Heart left ventricle (tissue), 16 donors: ENCODE measurements at regions not wholly inside any gene's neighbourhood (a gene's known extent, or its start where the extent isn't known, plus 50 kb on each side); places are given as distances from the start of the nearest gene placed in this dataset.

Experiments
- ATAC-seq, 4 donors: fragments of 200-7000 bp; cut with Tn5 transposase; one replicate each; pipeline ENCODE4 v1.9.1; 2020 to 2022; ENCODE audit warnings: moderate library complexity in 4 of 4, mild to moderate bottlenecking in 3 of 4, moderate number of reproducible peaks in 1 of 4
- DNase-seq, 5 donors: peaks; one replicate each; pipeline ENCODE4 v3.0.0-alpha.2; 2020
- H3K27ac ChIP-seq, 12 donors: fragments of 200-600 bp; sonication (generic) in 4 of 12; one replicate each; pipeline versions ENCODE4 v1.5.0 to v1.8.0; 2016 to 2022; ENCODE audit warnings: mild to moderate bottlenecking in 2 of 12
- H3K27me3 ChIP-seq, 9 donors: fragments of 200-600 bp; sonication (generic) in 2 of 9; one replicate each; pipeline versions ENCODE4 v1.5.1 to v1.8.0; 2016 to 2022; ENCODE audit warnings: mild to moderate bottlenecking in 3 of 9
- H3K36me3 ChIP-seq, 9 donors: fragments of 200-600 bp; sonication (generic) in 2 of 9; one replicate each; pipeline versions ENCODE4 v1.5.0 to v1.8.0; 2018 to 2022; ENCODE audit warnings: mild to moderate bottlenecking in 2 of 9
- H3K4me1 ChIP-seq, 12 donors: fragments of 200-600 bp; sonication (generic) in 4 of 12; one replicate each; pipeline versions ENCODE4 v1.5.0 to v1.8.0; 2016 to 2022; ENCODE audit warnings: mild to moderate bottlenecking in 3 of 12
- H3K4me3 ChIP-seq, 12 donors: fragments of 200-600 bp; sonication (generic) in 4 of 12; one replicate each; pipeline versions ENCODE4 v1.5.0 to v1.8.0; 2017 to 2022; ENCODE audit warnings: mild to moderate bottlenecking in 9 of 12, moderate library complexity in 4 of 12
- H3K9me3 ChIP-seq, 12 donors: fragments of 200-600 bp; sonication (generic) in 4 of 12; one replicate each; pipeline versions ENCODE4 v1.5.0 to v1.8.0; 2016 to 2022; ENCODE audit warnings: mild to moderate bottlenecking in 1 of 12
- POLR2A ChIP-seq, 2 donors: fragments of 450-650 bp; IDR thresholded peaks; one replicate each; pipeline ENCODE4 v1.6.1; 2017; ENCODE audit warnings: antibody characterized with exemption in 2 of 2, mild to moderate bottlenecking in 2 of 2, moderate library complexity in 2 of 2
- WGBS, 4 donors: extraction: QIAGEN DNeasy Blood & Tissue Kit in 2 of 4; methylation state at CpG; one replicate each; pipeline versions ENCODE4 v1.1.5 to v1.1.7; 2013 to 2018; 5-methylcytosine and 5-hydroxymethylcytosine counted together
- intact Hi-C, 10 donors: fragments of 100-400 bp; cut with DNase I; formaldehyde crosslinking; loops; one replicate each; pipeline versions ENCODE4 v1.11.1 to v1.14.2; 2022
- TF ChIP-seq, protein P1 (sequence below), 12 donors: fragments of 200-600 bp; sonication (generic) in 4 of 12; IDR thresholded peaks; one replicate each; pipeline versions ENCODE4 v1.5.0 to v1.8.0; 2018 to 2022; ENCODE audit warnings: antibody characterized with exemption in 12 of 12, mild to moderate bottlenecking in 5 of 12
- donor health status: ischemic (EF 13 %, LVEDD 7.1; RV severe dilation, severe dysfunction).
- donor health status: healthy with polysubstance abuse.
- donor health status: DM: no; HTN: yes; CAD: no.
- donor health status: DM: no; HTN: no; CAD: no.
- donor health status: ischemic (EF 25% LVEDD 6.9; RV normal size, moderate dysfunction).
- donor health status: ischemic (EF 25% LVEDD 5.7; RV mildly dilated, moderate dysfunction).
- donor health status: healthy.
- donor health status: DM: yes; HTN: yes; CAD: no.
- donor health status: ischemic (EF 35%, LVEDD 5.7; RV mildly dilated, moderate dysfunction).
- donor health status: nonischemic (EF 11% LVEDD 7.7; RV severe dilation, severe dysfunction).
- donor health status: DM: yes; HTN: yes; CAD: no.
- donor health status: PGD.
- donor health status: ischemic (EF 29% LVEDD 5.4; RV normal size, mild dysfunction).
- donor health status: nonischemic (EF 23%, LVEDD 6.1; RV moderate dilation, normal function).

GRCh38 chr4:127211650-127212560, 420.9 kb upstream of the INTU start:
- peaks cover 0 to 4% (median 0%) of the 10 kb centered on the region in 12 donors for H3K9me3 ChIP-seq
- peak overlapping the region in 10 of 12 donors; percentile 2 to 77 (median 46) for H3K27ac ChIP-seq
- intact Hi-C loops = no loop called here
- no peak for DNase-seq
- peak in 2 of 4 donors; percentile 24 to 52 for ATAC-seq
- WGBS, 4 donors = 42 to 55% (median 51%) methylated on average over 4 of the region's 4 CpGs
- H3K4me1 ChIP-seq = peaks cover 0 to 43% (median 3%) of the 10 kb centered on the region in 12 donors
- no peaks in the 10 kb centered on the region for H3K27me3 ChIP-seq
- TF ChIP-seq POLR2A (IDR thresholded peaks at IDR 0.05) = no peak
- TF ChIP-seq, protein P1, sequence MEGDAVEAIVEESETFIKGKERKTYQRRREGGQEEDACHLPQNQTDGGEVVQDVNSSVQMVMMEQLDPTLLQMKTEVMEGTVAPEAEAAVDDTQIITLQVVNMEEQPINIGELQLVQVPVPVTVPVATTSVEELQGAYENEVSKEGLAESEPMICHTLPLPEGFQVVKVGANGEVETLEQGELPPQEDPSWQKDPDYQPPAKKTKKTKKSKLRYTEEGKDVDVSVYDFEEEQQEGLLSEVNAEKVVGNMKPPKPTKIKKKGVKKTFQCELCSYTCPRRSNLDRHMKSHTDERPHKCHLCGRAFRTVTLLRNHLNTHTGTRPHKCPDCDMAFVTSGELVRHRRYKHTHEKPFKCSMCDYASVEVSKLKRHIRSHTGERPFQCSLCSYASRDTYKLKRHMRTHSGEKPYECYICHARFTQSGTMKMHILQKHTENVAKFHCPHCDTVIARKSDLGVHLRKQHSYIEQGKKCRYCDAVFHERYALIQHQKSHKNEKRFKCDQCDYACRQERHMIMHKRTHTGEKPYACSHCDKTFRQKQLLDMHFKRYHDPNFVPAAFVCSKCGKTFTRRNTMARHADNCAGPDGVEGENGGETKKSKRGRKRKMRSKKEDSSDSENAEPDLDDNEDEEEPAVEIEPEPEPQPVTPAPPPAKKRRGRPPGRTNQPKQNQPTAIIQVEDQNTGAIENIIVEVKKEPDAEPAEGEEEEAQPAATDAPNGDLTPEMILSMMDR (IDR thresholded peaks at IDR 0.05) = no peak
- H3K36me3 ChIP-seq = no peaks in the 10 kb centered on the region
- no peak overlapping the region for H3K4me3 ChIP-seq

- no peaks in the 10 kb centered on the region for H3K27me3 ChIP-seq
- ATAC-seq = no peak
- H3K4me1 ChIP-seq = peaks cover 0 to 43% (median 3%) of the 10 kb centered on the region in 12 donors
- H3K36me3 ChIP-seq = no peaks in the 10 kb centered on the region
- H3K27ac ChIP-seq = peak overlapping the region in 7 of 12 donors; percentile 17 to 77 (median 59)
- no peak overlapping the region for H3K4me3 ChIP-seq
- intact Hi-C loops = no loop called here
- H3K9me3 ChIP-seq = peaks cover 0 to 4% (median 0%) of the 10 kb centered on the region in 12 donors
- DNase-seq = no peak
- 71 to 82% (median 79%) methylated on average over 4 of the region's 4 CpGs for WGBS, 4 donors
- TF ChIP-seq, protein P1 (IDR thresholded peaks at IDR 0.05) = no peak
- TF ChIP-seq POLR2A (IDR thresholded peaks at IDR 0.05) = no peak
These were observed 420.1 kb upstream of the INTU start for GRCh38 chr4:127212701-127213100.

DNA sequence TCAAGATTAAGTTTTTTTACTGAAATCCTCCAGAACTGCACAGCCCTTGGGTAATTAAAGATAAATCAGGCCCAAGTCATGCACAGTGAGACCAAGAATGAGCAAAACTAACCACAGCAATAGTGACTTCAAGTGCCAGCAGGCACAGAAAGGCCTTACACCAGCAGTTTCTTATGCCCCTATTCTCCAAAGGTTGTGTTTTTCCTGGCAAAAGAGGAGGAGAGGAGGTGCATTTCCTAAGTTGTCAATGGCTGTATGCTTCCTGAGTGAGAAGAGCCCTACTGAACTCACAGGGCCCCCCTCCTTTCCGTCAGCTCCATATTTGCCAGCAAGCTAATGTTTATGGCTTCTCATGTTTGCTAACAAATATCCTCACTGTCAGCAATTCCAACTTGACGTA, 418.7 kb upstream of the INTU start:
- ATAC-seq = peak in 3 of 4 donors; percentile 38 to 72 (median 71)
- DNase-seq = peak in 2 of 5 donors; percentile 9 to 29

DNA sequence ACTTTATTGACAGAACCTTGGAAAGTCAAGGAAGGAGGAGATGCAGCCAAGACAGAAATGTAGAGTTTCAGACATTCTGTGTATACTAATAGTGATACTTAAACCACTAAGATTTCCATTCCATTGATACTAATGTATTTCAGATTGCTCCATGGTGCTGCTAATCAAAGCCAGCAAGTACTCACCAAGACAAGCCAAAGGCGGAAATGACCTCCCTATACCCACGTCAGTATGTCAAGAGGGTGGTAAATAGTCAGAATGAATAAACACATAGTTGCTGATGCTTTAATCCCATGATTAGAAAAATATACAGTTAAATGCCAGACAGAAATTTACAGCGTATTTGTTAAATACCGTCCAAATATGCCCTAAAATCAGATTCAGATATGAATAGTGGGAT, 417.8 kb upstream of the INTU start:
- peaks cover 0 to 42% (median 3%) of the 10 kb centered on the region in 12 donors for H3K4me1 ChIP-seq
- H3K4me3 ChIP-seq = no peak overlapping the region
- H3K27me3 ChIP-seq = no peaks in the 10 kb centered on the region
- H3K27ac ChIP-seq = peak overlapping the region in 1 of 12 donors; percentile 77
- no peak for ATAC-seq
- H3K36me3 ChIP-seq = no peaks in the 10 kb centered on the region
- intact Hi-C loops = no loop called here
- DNase-seq = no peak
- no peak for TF ChIP-seq POLR2A (IDR thresholded peaks at IDR 0.05)
- TF ChIP-seq, protein P1 (IDR thresholded peaks at IDR 0.05) = no peak
- 75 to 90% (median 83%) methylated on average over 4 of the region's 4 CpGs for WGBS, 4 donors
- H3K9me3 ChIP-seq = no peaks in the 10 kb centered on the region

More for the DNA sequence above, 418.7 kb upstream of the INTU start:
- Histone ChIP-seq H3K4me3 (no peak overlapping the region), H3K9me3 (no peaks in the 10 kb centered on the region), H3K27ac (peak overlapping the region in 3 of 12 donors; percentile 18 to 77 (median 44)), H3K36me3 (no peaks in the 10 kb centered on the region), H3K27me3 (no peaks in the 10 kb centered on the region), H3K4me1 (peaks cover 0 to 43% (median 3%) of the 10 kb centered on the region in 12 donors)
- intact Hi-C loops = no loop called here
- no peak for TF ChIP-seq POLR2A (IDR thresholded peaks at IDR 0.05)
- TF ChIP-seq, protein P1 (IDR thresholded peaks at IDR 0.05) = no peak
- WGBS, 4 donors = 52 to 75% (median 68%) methylated on average over 2 of the region's 2 CpGs
